Testis (tissue), 2 donors: ENCODE measurements at regions not wholly inside any gene's neighbourhood (a gene's known extent, or its start where the extent isn't known, plus 50 kb on each side); places are given as distances from the start of the nearest gene placed in this dataset.

Experiments used
- DNase-seq: peaks from one replicate; pipeline ENCODE4 v3.0.0-alpha.2; 2019
- H3K27ac ChIP-seq, 2 donors: fragments of 200-600 bp; sonication (generic); one replicate each; pipeline ENCODE4 v1.5.1; 2019
- H3K27me3 ChIP-seq: fragments of 200-600 bp; sonication (generic); one replicate; pipeline ENCODE4 v1.5.1; 2019
- H3K36me3 ChIP-seq: fragments of 200-600 bp; sonication (generic); one replicate; pipeline ENCODE4 v1.5.1; 2017; ENCODE audit warnings: low read depth; ENCODE audit errors: missing control alignments
- H3K4me1 ChIP-seq: fragments of 200-600 bp; sonication (generic); one replicate; pipeline ENCODE4 v1.5.1; 2019
- H3K4me3 ChIP-seq, 2 donors: fragments of 200-600 bp; sonication (generic); one replicate each; pipeline ENCODE4 v1.5.1; 2017 to 2019
- H3K9me3 ChIP-seq: fragments of 200-600 bp; sonication (generic); one replicate; pipeline ENCODE4 v1.5.1; 2017
- CTCF ChIP-seq, 3 experiments: fragments of 450-650 bp in 2 of 3; fragments of 200-600 bp in 1 of 3; sonication (generic) in 1 of 3; IDR thresholded peaks; one replicate each; pipeline ENCODE4 v1.5.1; 2016 to 2019; ENCODE audit warnings: antibody characterized with exemption in 3 of 3, mild to moderate bottlenecking in 2 of 3, moderate library complexity in 1 of 3
- POLR2A ChIP-seq: fragments of 450-650 bp; IDR thresholded peaks from one replicate; pipeline ENCODE4 v1.6.1; 2017; ENCODE audit warnings: antibody characterized with exemption, mild to moderate bottlenecking, moderate library complexity
- WGBS, 2 donors: methylation state at CpG; one replicate each; pipeline ENCODE4 v1.1.5; 2018; 5-methylcytosine and 5-hydroxymethylcytosine counted together
- intact Hi-C: fragments of 100-400 bp; cut with DNase I; formaldehyde crosslinking; loops from one replicate; pipeline ENCODE4 v1.15.1; 2023; ENCODE audit warnings: low total_unique reads

GRCh38 chr14:44567997-44568396 lies 60.9 kb upstream of the FSCB start:
- H3K27me3 ChIP-seq, result no peaks in the 10 kb centered on the region
- intact Hi-C loops, result no loop called here
- TF ChIP-seq POLR2A (no peak), CTCF (IDR thresholded peaks at IDR 0.05) (no peak)
- DNase-seq, result no peak
- H3K9me3 ChIP-seq, result no peaks in the 10 kb centered on the region
- H3K4me1 ChIP-seq, result no peaks in the 10 kb centered on the region
- no peak overlapping the region for H3K27ac ChIP-seq
- H3K36me3 ChIP-seq, result no peaks in the 10 kb centered on the region
- 92 to 95% methylated on average over 1 of the region's 1 CpG for WGBS, 2 donors
- no peak overlapping the region for H3K4me3 ChIP-seq

GRCh38 chr14:44565968-44566367 lies 58.9 kb upstream of the FSCB start:
- H3K4me3 ChIP-seq, result no peak overlapping the region
- no peak overlapping the region for H3K27ac ChIP-seq
- no peaks in the 10 kb centered on the region for H3K9me3 ChIP-seq
- intact Hi-C loops, result no loop called here
- H3K27me3 ChIP-seq, result no peaks in the 10 kb centered on the region
- no peak for TF ChIP-seq POLR2A
- H3K36me3 ChIP-seq, result no peaks in the 10 kb centered on the region
- H3K4me1 ChIP-seq, result no peaks in the 10 kb centered on the region
- no peak for DNase-seq

- Histone ChIP-seq H3K27me3 (no peaks in the 10 kb centered on the region), H3K4me1 (no peaks in the 10 kb centered on the region), H3K4me3 (no peak overlapping the region), H3K36me3 (no peaks in the 10 kb centered on the region), H3K9me3 (no peaks in the 10 kb centered on the region), H3K27ac (no peak overlapping the region)
- intact Hi-C loops, result no loop called here
- 76 to 78% methylated on average over 2 of the region's 2 CpGs for WGBS, 2 donors
- TF ChIP-seq POLR2A, result no peak
- TF ChIP-seq CTCF (IDR thresholded peaks at IDR 0.05), result no peak
- DNase-seq, result no peak
These were observed 57.8 kb upstream of the FSCB start for GRCh38 chr14:44564908-44565307.
